Activated CD8-positive, alpha-beta T cell treated with anti-CD3 and anti-CD28 coated beads for 36 hours (primary cell): ENCODE measurements at regions not wholly inside any gene's neighbourhood (a gene's known extent, or its start where the extent isn't known, plus 50 kb on each side); places are given as distances from the start of the nearest gene placed in this dataset.

ENCODE experiments used
- ATAC-seq: fragments of 200-7000 bp; cut with Tn5 transposase; one replicate; pipeline ENCODE4 v1.10.0; 2021; ENCODE audit warnings: mild to moderate bottlenecking, moderate library complexity
- CTCF ChIA-PET: fragments of 350-600 bp; sonication (Branson Sonifier 250); formaldehyde crosslinking; loops from one replicate; lab custom pipeline; 2021; ENCODE audit warnings: antibody characterized with exemption; lab: Charles Lee
- POLR2A ChIA-PET: fragments of 350-600 bp; sonication (Branson Sonifier 250); formaldehyde crosslinking; loops from one replicate; lab custom pipeline; 2021; ENCODE audit warnings: antibody characterized with exemption; lab: Charles Lee
- DNase-seq: peaks from one replicate; pipeline ENCODE4 v3.0.0-alpha.2; 2020
- H3K27ac Mint-ChIP-seq: one replicate; pipeline ENCODE4 v1.8.0; 2021; ENCODE audit warnings: mild to moderate bottlenecking, mixed read lengths
- H3K27me3 Mint-ChIP-seq: one replicate; pipeline ENCODE4 v1.8.0; 2021; ENCODE audit warnings: mixed read lengths
- H3K36me3 Mint-ChIP-seq: one replicate; pipeline ENCODE4 v1.8.0; 2021; ENCODE audit warnings: low read depth, mixed read lengths
- H3K4me1 Mint-ChIP-seq: one replicate; pipeline ENCODE4 v1.8.0; 2021; ENCODE audit warnings: low read depth, mixed read lengths
- H3K4me3 Mint-ChIP-seq: one replicate; pipeline ENCODE4 v1.8.0; 2021; ENCODE audit warnings: mild to moderate bottlenecking, moderate library complexity, mixed read lengths
- H3K9me3 Mint-ChIP-seq: one replicate; pipeline ENCODE4 v1.8.0; 2021; ENCODE audit warnings: mixed read lengths
- intact Hi-C: fragments of 100-400 bp; cut with micrococcal nuclease; formaldehyde crosslinking; loops from one replicate; pipeline ENCODE4 v1.10.0; 2022
- TF ChIP-seq, protein P1 (sequence below): fragments of 200-600 bp; IDR thresholded peaks from one replicate; pipeline ENCODE4 v1.8.0; 2022; ENCODE audit warnings: antibody characterized with exemption, mild to moderate bottlenecking

DNA sequence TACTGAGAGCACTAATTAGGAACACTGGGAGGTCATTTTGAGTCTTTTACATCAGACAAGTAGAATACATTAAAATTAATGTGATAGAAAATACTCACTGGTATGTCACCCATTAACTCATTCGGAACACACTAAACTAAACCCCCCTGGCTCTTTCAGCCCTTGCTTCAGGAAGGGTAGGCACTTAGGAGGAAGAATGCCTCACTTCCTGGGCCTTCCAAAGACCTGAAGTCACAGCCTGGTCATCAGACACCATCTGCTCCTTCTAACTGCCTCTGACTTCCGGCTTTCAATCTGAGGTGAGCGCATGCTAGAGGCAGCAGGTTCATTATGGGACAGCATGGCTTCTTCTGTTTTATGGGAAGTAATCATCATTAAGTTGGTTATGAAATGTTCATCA, 451.4 kb downstream of the PID1 start:
- Mint-ChIP-seq H3K4me3 (no peak overlapping the region), H3K27me3 (no peaks in the 10 kb centered on the region), H3K9me3 (peaks cover 6% of the 10 kb centered on the region), H3K4me1 (no peaks in the 10 kb centered on the region), H3K36me3 (no peaks in the 10 kb centered on the region), H3K27ac (no peak overlapping the region)
- CTCF ChIA-PET: no interaction called here
- TF ChIP-seq, protein P1, sequence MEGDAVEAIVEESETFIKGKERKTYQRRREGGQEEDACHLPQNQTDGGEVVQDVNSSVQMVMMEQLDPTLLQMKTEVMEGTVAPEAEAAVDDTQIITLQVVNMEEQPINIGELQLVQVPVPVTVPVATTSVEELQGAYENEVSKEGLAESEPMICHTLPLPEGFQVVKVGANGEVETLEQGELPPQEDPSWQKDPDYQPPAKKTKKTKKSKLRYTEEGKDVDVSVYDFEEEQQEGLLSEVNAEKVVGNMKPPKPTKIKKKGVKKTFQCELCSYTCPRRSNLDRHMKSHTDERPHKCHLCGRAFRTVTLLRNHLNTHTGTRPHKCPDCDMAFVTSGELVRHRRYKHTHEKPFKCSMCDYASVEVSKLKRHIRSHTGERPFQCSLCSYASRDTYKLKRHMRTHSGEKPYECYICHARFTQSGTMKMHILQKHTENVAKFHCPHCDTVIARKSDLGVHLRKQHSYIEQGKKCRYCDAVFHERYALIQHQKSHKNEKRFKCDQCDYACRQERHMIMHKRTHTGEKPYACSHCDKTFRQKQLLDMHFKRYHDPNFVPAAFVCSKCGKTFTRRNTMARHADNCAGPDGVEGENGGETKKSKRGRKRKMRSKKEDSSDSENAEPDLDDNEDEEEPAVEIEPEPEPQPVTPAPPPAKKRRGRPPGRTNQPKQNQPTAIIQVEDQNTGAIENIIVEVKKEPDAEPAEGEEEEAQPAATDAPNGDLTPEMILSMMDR: no peak
- DNase-seq (no peak), ATAC-seq (no peak)
- intact Hi-C loops: no loop called here
- POLR2A ChIA-PET: no interaction called here

DNA sequence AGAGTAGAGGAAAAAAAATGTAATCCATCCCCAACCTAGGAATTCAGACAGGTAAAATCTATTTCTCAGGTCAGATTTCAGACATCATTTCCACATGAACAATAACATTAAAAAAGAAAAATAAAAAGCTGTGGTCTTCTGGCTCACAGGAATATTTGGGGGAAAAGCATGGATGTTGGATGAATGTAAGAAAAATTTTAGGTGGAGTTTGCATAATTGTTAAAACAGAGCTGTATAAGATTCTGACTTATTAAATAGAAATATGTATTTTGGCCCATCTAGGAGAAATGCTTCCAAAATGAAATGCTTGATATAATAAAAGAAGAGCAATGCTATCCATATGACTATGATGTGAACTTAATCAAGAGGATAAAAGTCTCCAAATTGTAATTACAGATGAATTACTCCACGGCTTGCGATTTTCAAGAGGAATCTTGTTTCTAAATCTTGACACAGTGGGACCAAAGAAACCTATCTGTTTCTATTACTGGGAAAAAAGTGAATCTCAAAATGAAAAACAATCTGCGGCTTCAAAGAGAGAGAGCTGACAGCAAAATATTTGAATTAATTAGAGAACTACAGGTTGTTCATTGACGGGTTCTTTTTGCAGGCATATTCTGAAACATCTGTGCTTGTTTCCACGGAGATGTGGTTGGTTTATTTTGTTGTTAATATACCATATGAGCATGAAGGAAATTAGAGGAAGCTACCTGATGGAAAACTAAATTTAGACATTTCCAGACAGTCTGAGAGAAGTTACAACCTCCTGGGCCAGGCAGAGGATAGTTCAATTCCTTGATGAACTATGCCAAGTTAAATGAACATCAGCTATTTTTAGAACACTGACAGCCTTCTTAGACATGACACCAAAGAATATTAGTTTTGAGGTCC, 468.7 kb downstream of the PID1 start:
- Mint-ChIP-seq H3K36me3 (no peaks in the 10 kb centered on the region), H3K9me3 (peaks cover 9% of the 10 kb centered on the region), H3K27me3 (no peaks in the 10 kb centered on the region), H3K4me1 (no peaks in the 10 kb centered on the region), H3K4me3 (no peak overlapping the region), H3K27ac (no peak overlapping the region)
- no peak for ATAC-seq
- intact Hi-C loops: no loop called here
- DNase-seq: no peak
- TF ChIP-seq, protein P1: no peak
- POLR2A ChIA-PET: no interaction called here
- CTCF ChIA-PET: no interaction called here

DNA sequence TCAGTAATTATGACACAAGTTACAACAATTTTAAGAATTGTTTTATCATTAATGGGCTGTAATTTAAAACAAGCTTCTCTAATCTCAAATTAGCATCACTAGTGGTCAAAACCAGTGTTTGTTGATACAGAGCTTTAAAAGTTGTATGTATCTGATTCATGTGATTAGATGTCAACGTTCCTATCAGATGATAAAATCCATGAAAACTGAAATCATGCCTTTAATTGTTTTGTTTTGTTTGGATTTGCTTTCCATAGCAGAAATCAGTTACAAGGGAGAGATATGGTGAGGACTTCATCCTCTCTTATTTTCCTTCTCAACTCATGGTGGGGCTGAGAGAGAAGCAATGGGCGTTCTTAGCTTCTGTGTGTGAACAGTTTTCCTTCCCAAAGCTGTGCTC, 469.6 kb downstream of the PID1 start:
- CTCF ChIA-PET: no interaction called here
- no peaks in the 10 kb centered on the region for H3K27me3 Mint-ChIP-seq
- ATAC-seq (no peak), DNase-seq (no peak)
- TF ChIP-seq, protein P1: no peak
- intact Hi-C loops: no loop called here
- H3K36me3 Mint-ChIP-seq: no peaks in the 10 kb centered on the region
- H3K27ac Mint-ChIP-seq: no peak overlapping the region
- H3K9me3 Mint-ChIP-seq: peaks cover 6% of the 10 kb centered on the region
- no peaks in the 10 kb centered on the region for H3K4me1 Mint-ChIP-seq
- POLR2A ChIA-PET: no interaction called here
- H3K4me3 Mint-ChIP-seq: no peak overlapping the region

DNA sequence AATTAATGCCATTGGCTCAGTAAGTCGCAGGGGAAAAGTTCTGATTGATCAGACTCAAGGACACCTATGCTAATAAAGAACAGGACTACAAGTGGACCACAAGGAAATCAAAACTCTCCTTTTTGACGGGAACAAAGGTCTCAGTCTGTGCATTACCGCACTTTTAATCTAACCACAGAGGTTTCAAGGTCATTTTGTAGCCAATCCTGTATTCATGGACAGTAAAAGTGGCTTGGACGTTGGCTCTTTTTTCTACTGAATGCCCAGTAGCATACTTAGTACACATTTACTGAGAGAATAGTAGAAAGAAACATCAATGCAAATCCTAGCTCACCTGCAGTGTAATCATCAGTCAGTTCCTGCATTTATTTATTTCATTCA, 471.9 kb downstream of the PID1 start:
- ATAC-seq (no peak), DNase-seq (no peak)
- H3K27ac Mint-ChIP-seq: no peak overlapping the region
- TF ChIP-seq, protein P1: no peak
- peaks cover 6% of the 10 kb centered on the region for H3K9me3 Mint-ChIP-seq
- no peak overlapping the region for H3K4me3 Mint-ChIP-seq
- intact Hi-C loops: no loop called here
- CTCF ChIA-PET: no interaction called here
- no peaks in the 10 kb centered on the region for H3K27me3 Mint-ChIP-seq
- H3K36me3 Mint-ChIP-seq: no peaks in the 10 kb centered on the region
- no peaks in the 10 kb centered on the region for H3K4me1 Mint-ChIP-seq
- POLR2A ChIA-PET: no interaction called here

DNA sequence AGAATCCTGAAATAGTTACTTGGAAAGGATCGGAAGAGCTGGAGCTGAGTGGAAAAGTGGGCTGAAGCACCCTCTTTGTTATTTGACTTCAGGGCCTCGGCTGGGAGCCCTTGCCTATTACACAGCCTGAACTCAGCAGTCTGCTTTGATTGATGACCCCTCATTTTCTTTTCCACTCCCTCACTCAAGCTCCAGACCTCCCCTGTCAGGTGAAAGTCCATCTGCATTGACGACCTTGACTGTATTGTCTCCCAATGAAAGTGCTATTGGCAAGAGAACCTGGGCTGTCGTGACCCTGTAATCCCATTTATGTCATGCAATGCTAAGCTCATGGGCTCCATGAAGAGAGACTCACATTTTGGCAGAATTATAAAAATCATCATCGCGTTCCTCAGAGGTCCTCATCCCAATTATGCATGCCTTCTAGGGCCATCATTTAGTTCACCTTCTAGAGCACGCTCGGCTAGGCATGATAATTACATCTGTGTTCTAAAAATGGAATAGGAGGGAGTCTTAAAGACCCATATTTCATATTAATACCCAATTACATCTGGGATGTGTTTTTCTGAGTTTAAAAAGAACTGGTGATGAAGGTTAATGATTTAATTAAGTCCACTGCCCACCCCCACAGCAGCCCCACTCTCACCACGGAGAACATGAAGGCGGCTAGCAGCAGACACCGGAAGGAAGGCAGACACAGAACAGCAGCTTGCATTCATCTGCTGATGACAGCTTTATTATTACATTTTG, 472.5 kb downstream of the PID1 start:
- TF ChIP-seq, protein P1: no peak
- ChIA-PET CTCF (no interaction called here), POLR2A (no interaction called here)
- Mint-ChIP-seq H3K4me1 (no peaks in the 10 kb centered on the region), H3K27ac (no peak overlapping the region), H3K4me3 (no peak overlapping the region), H3K36me3 (no peaks in the 10 kb centered on the region), H3K27me3 (no peaks in the 10 kb centered on the region), H3K9me3 (peaks cover 6% of the 10 kb centered on the region)
- intact Hi-C loops: no loop called here
- ATAC-seq (no peak), DNase-seq (no peak)
